RCC 7860 (cell line): ENCODE measurements at regions not wholly inside any gene's neighbourhood (a gene's known extent, or its start where the extent isn't known, plus 50 kb on each side); places are given as distances from the start of the nearest gene placed in this dataset.

Source experiments
- DNase-seq: peaks from one replicate; pipeline ENCODE4 v3.0.0-alpha.2; 2015; ENCODE audit warnings: low spot score
- FAIRE-seq: peaks from 2 replicates; lab custom pipeline; 2012; peaks lifted over from hg19 to GRCh38; lab: Jason Lieb, UNC

DNA sequence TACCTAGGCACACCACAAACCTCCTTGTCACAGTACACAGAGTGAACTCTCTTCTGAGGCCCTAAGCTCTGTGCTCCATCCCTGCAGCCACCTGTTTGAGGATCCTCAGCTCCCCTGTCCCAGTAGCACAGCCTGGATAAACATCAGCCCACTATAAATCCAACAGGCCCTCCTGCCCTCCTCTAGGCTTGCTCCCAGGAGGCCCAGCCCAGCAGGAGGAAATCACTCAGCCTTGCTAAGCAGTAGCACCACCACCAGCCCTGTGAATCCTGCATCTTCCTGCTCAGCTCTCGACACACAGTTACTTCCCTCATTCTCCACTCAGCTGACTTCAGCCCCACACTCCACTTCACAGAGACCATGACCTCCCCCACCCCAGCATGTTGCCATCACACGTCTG lies 273.9 kb downstream of the BCOR start:
- no peak for FAIRE-seq
- DNase-seq: no peak

GRCh38 chrX:39826813-39827543 lies 270.8 kb downstream of the BCOR start:
- no peak for FAIRE-seq
- no peak for DNase-seq

DNA sequence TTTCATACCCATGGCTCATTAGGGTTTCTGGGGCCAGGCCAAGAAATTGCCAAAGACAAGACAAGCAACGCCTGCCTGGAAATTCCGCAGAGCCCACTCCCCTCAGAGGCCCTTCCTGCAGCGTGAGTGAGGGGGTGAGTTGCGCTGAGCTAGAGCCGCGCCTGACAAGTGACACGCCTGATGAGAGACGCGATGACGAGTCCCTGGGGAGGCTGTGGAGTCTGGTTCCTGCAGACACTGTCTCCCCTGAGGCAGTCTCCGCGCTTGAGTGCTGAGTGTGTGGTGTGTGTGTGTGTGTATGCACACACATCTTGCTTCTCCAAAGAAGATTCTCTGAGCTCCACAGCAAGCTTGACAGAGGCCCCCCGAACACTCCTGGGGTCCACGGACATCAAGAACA lies 269.8 kb downstream of the BCOR start:
- DNase-seq: no peak
- FAIRE-seq: no peak

DNA sequence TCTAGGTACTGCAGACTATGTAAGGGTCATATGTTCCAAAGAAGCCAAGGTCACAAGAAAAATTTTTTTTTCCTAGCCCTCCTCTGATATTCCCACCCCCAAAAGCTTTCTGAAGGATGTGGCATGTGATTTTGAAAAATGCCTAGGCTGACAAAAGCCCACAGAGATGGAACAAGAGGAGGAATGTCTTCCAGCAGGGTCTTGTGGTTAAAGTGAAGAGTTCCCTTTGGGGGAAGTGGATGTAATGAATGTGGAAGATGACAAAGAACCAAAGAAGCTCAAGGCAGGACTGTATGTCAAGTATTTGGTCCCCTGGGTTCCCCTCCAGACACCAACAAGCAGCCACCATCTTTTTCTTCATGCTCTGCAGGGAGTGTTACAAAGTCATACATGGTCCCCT lies 268.8 kb downstream of the BCOR start:
- FAIRE-seq: no peak
- DNase-seq: no peak

- FAIRE-seq (no peak), DNase-seq (no peak)
Observed at GRCh38 chrX:39829965-39830364, 267.8 kb downstream of the BCOR start.

DNA sequence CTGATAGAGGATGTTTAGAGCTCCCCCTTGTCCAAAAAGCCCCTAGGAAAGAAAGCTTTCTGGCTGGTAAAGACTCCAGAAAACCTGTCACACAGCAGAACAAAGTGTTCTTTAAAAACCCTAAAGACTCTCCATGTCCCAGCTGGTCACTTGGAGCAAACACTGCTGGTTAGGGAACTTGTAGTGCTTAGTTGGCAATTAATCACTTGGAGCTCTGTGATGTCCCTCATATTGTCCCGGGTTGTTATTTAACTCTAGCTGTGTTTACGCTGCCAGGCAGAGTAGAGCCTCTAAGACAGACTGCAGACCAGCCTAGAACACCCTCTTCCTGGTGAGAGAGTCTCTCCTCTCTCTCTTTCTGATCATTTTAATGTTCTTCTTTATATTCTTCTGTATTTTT lies 267.3 kb downstream of the BCOR start:
- DNase-seq (no peak), FAIRE-seq (no peak)

DNA sequence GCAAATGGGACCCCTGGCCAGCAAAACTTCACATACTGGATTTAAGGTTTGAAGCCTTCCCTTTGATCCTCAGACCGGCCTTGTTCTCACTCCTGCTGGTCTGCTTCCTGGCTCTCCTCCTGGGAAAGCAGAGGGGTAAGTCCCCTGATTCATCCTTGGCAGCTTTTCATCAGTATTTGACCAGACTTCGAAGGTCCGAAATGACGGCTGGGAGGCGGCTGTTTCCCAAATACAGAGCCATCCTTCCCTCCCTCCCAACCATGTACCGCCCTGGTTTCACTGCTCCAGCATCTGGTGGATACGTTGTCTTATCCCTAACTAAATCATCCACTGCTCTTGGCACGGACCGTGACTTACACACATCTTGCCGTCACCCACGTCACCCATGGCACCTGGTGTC lies 265.5 kb downstream of the BCOR start:
- DNase-seq (no peak), FAIRE-seq (no peak)

DNA sequence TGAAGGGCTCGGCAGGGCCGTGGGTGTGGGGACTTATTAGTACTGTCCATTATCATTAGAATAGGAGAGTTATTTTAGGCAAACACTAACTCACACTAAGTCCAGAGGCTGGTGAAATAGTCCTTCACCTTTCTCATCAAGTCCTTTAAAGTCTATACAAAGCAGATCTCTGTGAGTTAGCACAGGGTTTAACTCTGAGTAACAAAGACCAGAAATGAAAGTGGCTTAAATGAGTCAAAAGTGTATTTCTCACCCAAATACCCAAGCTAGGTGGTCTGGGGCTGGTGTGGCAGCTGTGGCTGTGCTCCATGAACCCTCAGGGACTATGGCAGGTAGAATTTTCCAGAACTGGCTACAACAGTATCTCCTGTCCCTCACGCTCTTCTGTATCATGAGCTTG lies 263.2 kb downstream of the BCOR start:
- FAIRE-seq: no peak
- no peak for DNase-seq

DNA sequence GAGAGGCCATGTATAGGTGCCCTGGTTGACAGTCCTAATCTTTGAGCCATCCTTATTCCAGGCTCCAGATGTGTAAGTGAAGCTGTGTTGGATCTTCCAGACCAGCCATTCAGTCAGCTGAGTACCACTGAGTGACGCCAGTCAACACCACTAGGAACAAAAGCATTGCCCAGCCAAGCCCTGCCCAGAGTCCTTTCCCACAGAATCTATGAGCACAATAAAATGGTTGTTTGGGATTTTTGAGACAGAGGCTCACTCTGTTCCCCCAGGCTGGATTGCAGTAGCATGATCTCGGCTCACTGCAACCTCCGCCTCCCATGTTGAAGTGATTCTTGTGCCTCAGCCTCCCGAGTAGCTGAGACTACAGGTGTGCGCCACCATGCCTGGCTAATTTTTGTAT lies 262.5 kb downstream of the BCOR start:
- DNase-seq (no peak), FAIRE-seq (no peak)

DNA sequence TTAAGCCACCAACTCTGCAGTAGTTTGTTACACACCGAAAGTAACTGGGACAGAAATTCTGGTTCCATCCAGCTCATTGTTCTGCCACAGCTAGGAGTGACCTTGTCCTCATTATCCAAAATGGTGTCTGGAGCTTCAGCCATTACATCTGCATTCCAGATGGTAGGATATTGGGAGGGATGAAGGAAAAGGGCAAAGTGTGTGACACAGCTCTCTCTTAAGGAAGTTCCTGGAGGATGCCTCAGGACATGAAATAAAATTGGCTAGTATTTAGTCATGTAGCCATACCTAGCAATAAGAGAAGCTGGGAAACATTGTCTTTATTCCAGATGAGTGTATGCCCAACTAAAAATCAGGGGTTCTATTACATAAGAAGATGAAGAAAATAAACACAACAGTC lies 262.0 kb downstream of the BCOR start:
- FAIRE-seq: no peak
- no peak for DNase-seq

DNA sequence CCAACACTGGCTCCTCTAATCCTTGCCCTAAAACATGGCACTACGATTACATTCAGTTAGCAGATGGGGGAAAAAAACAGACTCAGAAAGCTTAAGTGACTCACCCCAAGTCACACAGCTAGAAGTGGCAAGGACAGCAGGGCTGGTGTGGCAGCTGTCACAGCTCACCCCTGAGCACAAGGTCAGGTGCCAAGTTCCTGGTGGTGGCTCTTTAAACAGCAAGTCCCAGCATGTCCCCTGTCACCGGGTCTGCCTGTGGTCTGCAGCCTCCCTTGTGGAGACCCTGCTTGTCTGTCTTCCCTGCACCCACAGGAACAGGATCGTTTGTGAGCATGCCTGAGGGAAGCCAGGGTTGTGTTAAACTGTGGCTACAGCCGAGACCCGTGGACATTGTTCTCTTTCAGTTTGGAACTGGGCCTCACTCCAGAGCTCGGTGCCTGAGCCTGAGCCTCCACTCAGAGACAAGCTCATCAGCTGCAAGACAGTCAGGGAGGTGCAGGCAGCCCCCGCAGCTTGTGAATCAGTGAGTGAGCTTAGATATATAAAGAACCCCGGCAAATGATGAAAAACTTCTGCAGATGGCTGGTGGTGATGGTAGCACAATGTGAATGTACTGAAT lies 260.8 kb downstream of the BCOR start:
- DNase-seq (no peak), FAIRE-seq (no peak)

DNA sequence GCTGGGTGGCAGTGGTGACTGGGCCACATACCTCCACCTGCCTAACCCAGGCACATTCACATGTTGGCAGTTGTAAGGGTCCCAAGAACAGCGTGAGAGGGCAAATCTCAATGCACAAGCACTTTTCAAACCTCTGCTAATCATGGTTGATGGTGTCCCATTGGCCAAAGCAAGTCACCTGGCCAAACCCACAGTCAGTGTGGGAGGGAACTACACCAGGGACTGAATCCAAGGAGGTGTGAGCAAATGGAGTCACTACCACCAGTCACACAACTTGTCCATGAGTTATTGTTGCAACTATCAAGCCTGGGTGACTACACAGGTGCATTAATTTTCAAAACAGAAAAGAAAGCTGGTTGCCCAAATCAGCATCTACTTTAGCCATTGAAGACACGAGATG lies 260.1 kb downstream of the BCOR start:
- DNase-seq (no peak), FAIRE-seq (no peak)

DNA sequence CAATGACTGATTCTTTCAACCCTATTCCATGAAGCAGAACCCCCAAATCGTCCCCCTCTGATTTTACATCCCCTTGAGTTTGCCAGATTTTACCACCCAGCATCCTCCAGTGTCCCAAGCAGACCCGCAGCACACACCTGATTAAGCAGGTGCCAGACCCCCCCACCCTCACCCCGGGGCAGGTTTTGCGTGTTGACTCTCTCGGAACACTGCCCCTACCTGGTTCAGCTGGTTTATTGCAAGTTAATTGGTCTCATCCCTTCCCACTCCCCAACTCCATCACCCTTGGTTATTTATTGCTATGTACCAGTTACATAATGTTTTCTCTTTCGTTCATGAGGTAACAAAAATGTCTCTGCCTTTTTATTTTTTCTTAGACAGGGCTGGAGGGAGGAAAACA lies 258.4 kb downstream of the BCOR start:
- FAIRE-seq (no peak), DNase-seq (no peak)

GRCh38 chrX:39840133-39840532 lies 257.6 kb downstream of the BCOR start:
- no peak for DNase-seq
- FAIRE-seq: no peak

- FAIRE-seq: no peak
- DNase-seq: no peak
Observed at GRCh38 chrX:39840581-39841093, 257.1 kb downstream of the BCOR start.

DNA sequence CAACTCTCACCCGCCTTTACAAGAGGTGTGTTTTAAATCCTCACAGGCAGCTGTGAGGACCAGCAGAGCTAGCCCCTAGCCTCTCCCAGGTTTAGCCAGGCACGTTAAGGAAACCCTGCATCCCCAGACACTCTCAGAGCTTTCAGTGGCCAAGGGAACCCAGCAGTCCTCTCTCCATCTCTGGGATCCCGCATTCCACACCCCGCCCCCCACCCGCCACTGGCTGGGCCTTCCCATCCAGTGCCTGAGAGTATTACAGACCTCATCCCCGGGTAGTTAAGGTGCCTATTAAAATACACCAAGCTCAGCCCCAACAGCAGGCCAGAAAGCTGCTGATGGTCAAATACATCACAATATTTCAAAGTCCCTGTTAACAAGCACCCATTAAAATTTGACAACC lies 256.2 kb downstream of the BCOR start:
- DNase-seq (no peak), FAIRE-seq (no peak)

GRCh38 chrX:39842281-39842973 lies 255.3 kb downstream of the BCOR start:
- no peak for DNase-seq
- FAIRE-seq: no peak

GRCh38 chrX:39843318-39843717 lies 254.4 kb downstream of the BCOR start:
- FAIRE-seq: no peak
- DNase-seq: no peak

GRCh38 chrX:39845233-39845632 lies 252.5 kb downstream of the BCOR start:
- FAIRE-seq: no peak
- DNase-seq: no peak

- no peak for FAIRE-seq
- no peak for DNase-seq
Observed at GRCh38 chrX:39846460-39846859, 251.3 kb downstream of the BCOR start.

DNA sequence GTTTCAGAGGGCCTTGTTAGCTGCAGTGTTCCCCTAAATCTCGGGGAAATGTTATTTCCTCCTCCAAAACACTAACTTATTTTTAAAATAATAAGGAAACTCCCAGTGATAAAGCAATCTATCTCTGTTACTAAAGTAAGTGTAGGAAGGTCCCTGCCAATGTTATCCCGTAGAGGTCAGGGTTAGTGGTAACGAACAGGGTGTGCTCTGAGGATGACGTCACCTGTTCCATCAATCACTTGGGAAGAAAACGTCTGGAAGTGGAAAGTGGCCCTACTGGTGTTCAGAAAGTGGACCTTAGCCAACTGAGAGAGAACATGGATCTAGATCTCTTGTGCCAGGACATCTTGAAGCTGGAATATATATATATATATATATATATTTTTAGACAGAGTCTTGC lies 249.5 kb downstream of the BCOR start:
- no peak for FAIRE-seq
- no peak for DNase-seq

GRCh38 chrX:39848900-39849299 lies 248.9 kb downstream of the BCOR start:
- FAIRE-seq (no peak), DNase-seq (no peak)
